T-cell (primary cell): ENCODE measurements at regions not wholly inside any gene's neighbourhood (a gene's known extent, or its start where the extent isn't known, plus 50 kb on each side); places are given as distances from the start of the nearest gene placed in this dataset.

Experiments used
- ATAC-seq, 4 experiments: fragments of 200-7000 bp in 3 of 4; fragments of 150-1000 bp in 1 of 4; cut with Tn5 transposase; replicated peaks in 1 of 4; 1 replicate in 3 of 4; 2 replicates in 1 of 4; pipeline ENCODE4 v1.10.0; 2021; ENCODE audit warnings: moderate library complexity in 3 of 4, mild to moderate bottlenecking in 2 of 4, moderate number of reproducible peaks in 1 of 4
- CTCF ChIA-PET, 2 donors: fragments of 300-600 bp; sonication (Branson Sonifier 250); formaldehyde crosslinking; loops; one replicate each; lab custom pipeline; 2022; ENCODE audit warnings: antibody characterized with exemption in 2 of 2; lab: Charles Lee
- POLR2A ChIA-PET, 2 donors: fragments of 300-600 bp; sonication (Branson Sonifier 250); formaldehyde crosslinking; loops; one replicate each; lab custom pipeline; 2022; ENCODE audit warnings: antibody characterized with exemption in 2 of 2; lab: Charles Lee
- DNase-seq, 35 experiments: peaks; one replicate each; pipeline versions ENCODE4 v3.0.0 to v3.0.0-alpha.2; 2013 to 2023
- H3K27ac ChIP-seq: one replicate; pipeline ENCODE4 v1.5.1; 2013; ENCODE audit warnings: low read length
- H3K27me3 ChIP-seq, 2 experiments: replicated peaks in 1 of 2; 1 replicate in 1 of 2; 2 replicates in 1 of 2; pipeline versions ENCODE4 v1.6.1 to v1.7.0; 2013; ENCODE audit warnings: low read length in 1 of 2, mixed read lengths in 1 of 2; ENCODE audit not compliant: control insufficient read depth in 2 of 2, insufficient read depth in 2 of 2; ENCODE audit errors: extremely low read depth in 1 of 2
- H3K36me3 ChIP-seq, 2 donors: 1 replicate in 1 of 2; 2 replicates in 1 of 2; pipeline versions ENCODE4 v1.6.1 to v1.7.0; 2013; ENCODE audit warnings: low read length in 1 of 2; ENCODE audit not compliant: control insufficient read depth in 2 of 2, insufficient read depth in 1 of 2; ENCODE audit errors: extremely low read depth in 1 of 2
- H3K4me1 ChIP-seq, 2 experiments: 1 replicate in 1 of 2; 2 replicates in 1 of 2; pipeline versions ENCODE4 v1.6.1 to v1.7.0; 2013; ENCODE audit warnings: low read length in 2 of 2, mixed read lengths in 1 of 2; ENCODE audit not compliant: insufficient read depth in 2 of 2, control insufficient read depth in 1 of 2; ENCODE audit errors: extremely low read depth in 1 of 2
- H3K4me3 ChIP-seq, 2 donors: 1 replicate in 1 of 2; 2 replicates in 1 of 2; pipeline versions ENCODE4 v1.5.1 to v1.7.0; 2013; ENCODE audit warnings: mild to moderate bottlenecking in 2 of 2, low read length in 1 of 2, moderate library complexity in 1 of 2; ENCODE audit not compliant: control insufficient read depth in 1 of 2; ENCODE audit errors: extremely low read depth in 1 of 2
- H3K9me3 ChIP-seq: 2 replicates; pipeline ENCODE4 v1.7.0; 2013
- H3K27ac Mint-ChIP-seq, 2 donors: one replicate each; pipeline ENCODE4 v1.8.0; 2020 to 2021; ENCODE audit warnings: mild to moderate bottlenecking in 2 of 2, mixed read lengths in 2 of 2
- H3K27me3 Mint-ChIP-seq, 2 donors: one replicate each; pipeline ENCODE4 v1.8.0; 2021 to 2022; ENCODE audit warnings: mixed read lengths in 2 of 2
- H3K36me3 Mint-ChIP-seq: one replicate; pipeline ENCODE4 v1.8.0; 2021; ENCODE audit warnings: mixed read lengths
- H3K4me1 Mint-ChIP-seq, 3 donors: one replicate each; pipeline ENCODE4 v1.8.0; 2020 to 2022; ENCODE audit warnings: mixed read lengths in 3 of 3, mild to moderate bottlenecking in 1 of 3
- H3K4me3 Mint-ChIP-seq, 3 donors: one replicate each; pipeline ENCODE4 v1.8.0; 2020 to 2022; ENCODE audit warnings: mild to moderate bottlenecking in 3 of 3, mixed read lengths in 3 of 3, moderate library complexity in 3 of 3
- H3K9me3 Mint-ChIP-seq, 3 donors: one replicate each; pipeline ENCODE4 v1.8.0; 2020 to 2022; ENCODE audit warnings: mixed read lengths in 3 of 3
- WGBS: methylation state at CpG from one replicate; pipeline ENCODE4 v1.1.5; 2013; ENCODE audit warnings: missing lambda C conversion rate; ENCODE audit not compliant: insufficient coverage; 5-methylcytosine and 5-hydroxymethylcytosine counted together

- ChIA-PET CTCF (no interaction called here), POLR2A (no interaction called here)
- ATAC-seq (no peak), DNase-seq (no peak)
- H3K27me3 ChIP-seq = no peaks in the 10 kb centered on the region
- Mint-ChIP-seq H3K27ac (no peak overlapping the region), H3K27me3 (peaks cover 0 to 9% of the 10 kb centered on the region in 2 donors), H3K4me1 (no peaks in the 10 kb centered on the region), H3K9me3 (peaks cover 0 to 19% (median 8%) of the 10 kb centered on the region in 3 donors), H3K4me3 (no peak overlapping the region), H3K36me3 (no peaks in the 10 kb centered on the region)
- no peaks in the 10 kb centered on the region for H3K4me1 ChIP-seq
- H3K27ac ChIP-seq = no peak overlapping the region
- H3K4me3 ChIP-seq = no peak overlapping the region
- H3K36me3 ChIP-seq = no peaks in the 10 kb centered on the region
- no peaks in the 10 kb centered on the region for H3K9me3 ChIP-seq
- whole genome bisulfite sequencing = 42% methylated on average over 2 of the region's 3 CpGs
These were observed 443.7 kb downstream of the NR2F2 start for GRCh38 chr15:96774216-96774615.

DNA sequence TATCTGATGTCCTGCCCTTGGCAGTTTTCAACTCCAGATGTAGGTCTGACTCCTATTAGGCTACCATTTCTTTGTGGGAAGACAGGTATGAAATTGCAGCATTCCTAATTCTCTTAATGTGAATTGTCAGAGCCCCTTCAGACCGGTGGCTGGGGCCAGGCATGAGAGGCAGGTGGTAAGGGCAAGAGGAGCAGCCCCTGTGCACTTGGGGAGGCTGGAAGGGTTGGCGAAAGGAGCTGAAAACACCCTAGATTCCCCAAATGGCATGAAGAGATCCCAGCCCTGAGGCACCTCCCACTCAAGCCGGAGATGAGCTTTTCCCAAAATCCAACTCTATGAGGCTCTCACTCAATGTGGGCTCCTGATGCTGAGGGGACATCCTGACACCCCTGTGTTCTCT lies 453.2 kb downstream of the NR2F2 start:
- no peak for DNase-seq
- Mint-ChIP-seq H3K36me3 (no peaks in the 10 kb centered on the region), H3K9me3 (no peaks in the 10 kb centered on the region), H3K27ac (no peak overlapping the region), H3K27me3 (peaks cover 0 to 4% of the 10 kb centered on the region in 2 donors), H3K4me3 (no peak overlapping the region), H3K4me1 (no peaks in the 10 kb centered on the region)
- ChIA-PET CTCF (no interaction called here), POLR2A (no interaction called here)
- Histone ChIP-seq H3K27me3 (peaks cover 0 to 4% of the 10 kb centered on the region in 2 experiments), H3K4me3 (no peak overlapping the region), H3K9me3 (no peaks in the 10 kb centered on the region), H3K4me1 (no peaks in the 10 kb centered on the region), H3K27ac (no peak overlapping the region), H3K36me3 (no peaks in the 10 kb centered on the region)
- WGBS = 83% methylated on average over 1 of the region's 3 CpGs
- ATAC-seq = no peak

DNA sequence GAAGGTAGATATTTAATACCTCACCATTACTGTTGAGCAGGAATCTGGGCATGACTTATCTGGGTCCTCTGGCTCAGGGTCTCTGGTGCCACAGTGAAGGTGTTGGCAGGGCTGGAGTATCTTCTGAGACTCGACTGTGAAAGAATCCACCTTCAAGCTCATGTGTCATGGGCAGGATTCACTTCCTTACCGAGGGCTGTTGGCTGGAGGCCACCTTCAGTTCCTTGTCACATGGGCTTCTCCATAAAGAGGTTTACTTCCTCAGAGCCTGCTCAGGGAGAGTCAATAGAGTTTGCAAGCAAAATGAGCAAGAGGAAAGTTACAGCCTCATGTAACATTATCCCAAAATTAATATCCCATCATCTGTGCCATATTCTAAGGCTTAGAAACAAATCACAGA lies 459.5 kb downstream of the NR2F2 start:
- Mint-ChIP-seq H3K4me1 (no peaks in the 10 kb centered on the region), H3K4me3 (no peak overlapping the region), H3K9me3 (no peaks in the 10 kb centered on the region), H3K27ac (no peak overlapping the region), H3K36me3 (no peaks in the 10 kb centered on the region), H3K27me3 (no peaks in the 10 kb centered on the region)
- no peaks in the 10 kb centered on the region for H3K4me1 ChIP-seq
- H3K4me3 ChIP-seq = no peak overlapping the region
- POLR2A ChIA-PET = no interaction called here
- no peak for DNase-seq
- no peaks in the 10 kb centered on the region for H3K36me3 ChIP-seq
- H3K9me3 ChIP-seq = no peaks in the 10 kb centered on the region
- no peaks in the 10 kb centered on the region for H3K27me3 ChIP-seq
- no peak for ATAC-seq
- WGBS = no CpG with 5 or more reads among the region's 2 CpGs
- no peak overlapping the region for H3K27ac ChIP-seq
- CTCF ChIA-PET = no interaction called here

- Mint-ChIP-seq H3K9me3 (no peaks in the 10 kb centered on the region), H3K36me3 (no peaks in the 10 kb centered on the region), H3K27ac (no peak overlapping the region), H3K4me3 (no peak overlapping the region), H3K27me3 (no peaks in the 10 kb centered on the region), H3K4me1 (no peaks in the 10 kb centered on the region)
- H3K27me3 ChIP-seq = no peaks in the 10 kb centered on the region
- 68% methylated on average over 3 of the region's 3 CpGs for WGBS
- ATAC-seq (no peak), DNase-seq (no peak)
- no peaks in the 10 kb centered on the region for H3K4me1 ChIP-seq
- H3K27ac ChIP-seq = no peak overlapping the region
- no peaks in the 10 kb centered on the region for H3K9me3 ChIP-seq
- POLR2A ChIA-PET = no interaction called here
- CTCF ChIA-PET = no interaction called here
- H3K4me3 ChIP-seq = no peak overlapping the region
- no peaks in the 10 kb centered on the region for H3K36me3 ChIP-seq
These were observed 461.7 kb downstream of the NR2F2 start for GRCh38 chr15:96792216-96792615.

GRCh38 chr15:96796841-96797240 lies 466.3 kb downstream of the NR2F2 start:
- WGBS = 78% methylated on average over 7 of the region's 11 CpGs
- ChIA-PET POLR2A (no interaction called here), CTCF (no interaction called here)

GRCh38 chr15:96801576-96802150 lies 471.2 kb downstream of the NR2F2 start:
- DNase-seq = no peak
- Histone ChIP-seq H3K4me1 (no peaks in the 10 kb centered on the region), H3K9me3 (no peaks in the 10 kb centered on the region), H3K36me3 (no peaks in the 10 kb centered on the region), H3K27me3 (no peaks in the 10 kb centered on the region), H3K27ac (no peak overlapping the region), H3K4me3 (no peak overlapping the region)
- ChIA-PET CTCF (no interaction called here), POLR2A (no interaction called here)
- 84% methylated on average over 12 of the region's 14 CpGs for WGBS
- no peak for ATAC-seq
- Mint-ChIP-seq H3K4me1 (no peaks in the 10 kb centered on the region), H3K27ac (no peak overlapping the region), H3K4me3 (no peak overlapping the region), H3K27me3 (no peaks in the 10 kb centered on the region), H3K9me3 (peaks cover 0 to 8% (median 0%) of the 10 kb centered on the region in 3 donors), H3K36me3 (no peaks in the 10 kb centered on the region)

More at GRCh38 chr15:96796841-96797240, 466.3 kb downstream of the NR2F2 start:
- no peaks in the 10 kb centered on the region for H3K27me3 Mint-ChIP-seq
- Histone ChIP-seq H3K27ac (no peak overlapping the region), H3K4me1 (no peaks in the 10 kb centered on the region), H3K27me3 (no peaks in the 10 kb centered on the region), H3K9me3 (no peaks in the 10 kb centered on the region), H3K4me3 (no peak overlapping the region), H3K36me3 (no peaks in the 10 kb centered on the region)
- H3K4me3 Mint-ChIP-seq = no peak overlapping the region
- DNase-seq (no peak), ATAC-seq (no peak)
- no peak overlapping the region for H3K27ac Mint-ChIP-seq
- no peaks in the 10 kb centered on the region for H3K36me3 Mint-ChIP-seq
- no peaks in the 10 kb centered on the region for H3K4me1 Mint-ChIP-seq
- peaks cover 0 to 7% (median 0%) of the 10 kb centered on the region in 3 donors for H3K9me3 Mint-ChIP-seq
